ENCODE measurements at regions not wholly inside any gene's neighbourhood (a gene's known extent, or its start where the extent isn't known, plus 50 kb on each side); places are given as distances from the start of the nearest gene placed in this dataset.

GRCh38 chr2:6052649-6053048 is 360.5 kb downstream of the SOX11 start:
- TF ChIP-seq, protein P1, sequence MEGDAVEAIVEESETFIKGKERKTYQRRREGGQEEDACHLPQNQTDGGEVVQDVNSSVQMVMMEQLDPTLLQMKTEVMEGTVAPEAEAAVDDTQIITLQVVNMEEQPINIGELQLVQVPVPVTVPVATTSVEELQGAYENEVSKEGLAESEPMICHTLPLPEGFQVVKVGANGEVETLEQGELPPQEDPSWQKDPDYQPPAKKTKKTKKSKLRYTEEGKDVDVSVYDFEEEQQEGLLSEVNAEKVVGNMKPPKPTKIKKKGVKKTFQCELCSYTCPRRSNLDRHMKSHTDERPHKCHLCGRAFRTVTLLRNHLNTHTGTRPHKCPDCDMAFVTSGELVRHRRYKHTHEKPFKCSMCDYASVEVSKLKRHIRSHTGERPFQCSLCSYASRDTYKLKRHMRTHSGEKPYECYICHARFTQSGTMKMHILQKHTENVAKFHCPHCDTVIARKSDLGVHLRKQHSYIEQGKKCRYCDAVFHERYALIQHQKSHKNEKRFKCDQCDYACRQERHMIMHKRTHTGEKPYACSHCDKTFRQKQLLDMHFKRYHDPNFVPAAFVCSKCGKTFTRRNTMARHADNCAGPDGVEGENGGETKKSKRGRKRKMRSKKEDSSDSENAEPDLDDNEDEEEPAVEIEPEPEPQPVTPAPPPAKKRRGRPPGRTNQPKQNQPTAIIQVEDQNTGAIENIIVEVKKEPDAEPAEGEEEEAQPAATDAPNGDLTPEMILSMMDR (IDR thresholded peaks at IDR 0.05): no peak
- TF ChIP-seq POLR2A (IDR thresholded peaks at IDR 0.05): no peak

Measured in Peyer's patch (tissue), 4 donors.